ENCODE measurements at regions not wholly inside any gene's neighbourhood (a gene's known extent, or its start where the extent isn't known, plus 50 kb on each side); places are given as distances from the start of the nearest gene placed in this dataset.

- in situ Hi-C loops (cut with HindIII; ENCODE audit: low sequenced_read_pairs) = no loop called here
- H3K4me3 ChIP-seq (ENCODE audit: low read depth, low read length) = no peak overlapping the region
- peak; percentile 23 for DNase-seq (ENCODE audit: low read depth)
- no peak for TF ChIP-seq CTCF (IDR thresholded peaks at IDR 0.05; ENCODE audit: low read depth, low read length, missing control alignments)
Measured at GRCh38 chr5:93359296-93359959, 221.6 kb downstream of the NR2F1-AS1 start.

- H3K4me3 ChIP-seq (ENCODE audit: low read depth, low read length) = no peak overlapping the region
- in situ Hi-C loops (cut with HindIII; ENCODE audit: low sequenced_read_pairs) = no loop called here
- no peak for DNase-seq (ENCODE audit: low read depth)
- TF ChIP-seq CTCF (IDR thresholded peaks at IDR 0.05; ENCODE audit: low read depth, low read length, missing control alignments) = no peak
Measured at GRCh38 chr5:93358176-93358575, 222.8 kb downstream of the NR2F1-AS1 start.

- DNase-seq (ENCODE audit: low read depth) = no peak
- TF ChIP-seq CTCF (IDR thresholded peaks at IDR 0.05; ENCODE audit: low read depth, low read length, missing control alignments) = no peak
- in situ Hi-C loops (cut with HindIII; ENCODE audit: low sequenced_read_pairs) = no loop called here
Measured at GRCh38 chr5:93357686-93358085, 223.3 kb downstream of the NR2F1-AS1 start.

GRCh38 chr5:93355691-93356090 is 225.3 kb downstream of the NR2F1-AS1 start:
- in situ Hi-C loops (cut with HindIII; ENCODE audit: low sequenced_read_pairs) = no loop called here
- no peak for TF ChIP-seq CTCF (IDR thresholded peaks at IDR 0.05; ENCODE audit: low read depth, low read length, missing control alignments)
- H3K4me3 ChIP-seq (ENCODE audit: low read depth, low read length) = no peak overlapping the region
- no peak for DNase-seq (ENCODE audit: low read depth)

More at GRCh38 chr5:93357686-93358085, 223.3 kb downstream of the NR2F1-AS1 start:
- H3K4me3 ChIP-seq (ENCODE audit: low read depth, low read length) = no peak overlapping the region

DNA sequence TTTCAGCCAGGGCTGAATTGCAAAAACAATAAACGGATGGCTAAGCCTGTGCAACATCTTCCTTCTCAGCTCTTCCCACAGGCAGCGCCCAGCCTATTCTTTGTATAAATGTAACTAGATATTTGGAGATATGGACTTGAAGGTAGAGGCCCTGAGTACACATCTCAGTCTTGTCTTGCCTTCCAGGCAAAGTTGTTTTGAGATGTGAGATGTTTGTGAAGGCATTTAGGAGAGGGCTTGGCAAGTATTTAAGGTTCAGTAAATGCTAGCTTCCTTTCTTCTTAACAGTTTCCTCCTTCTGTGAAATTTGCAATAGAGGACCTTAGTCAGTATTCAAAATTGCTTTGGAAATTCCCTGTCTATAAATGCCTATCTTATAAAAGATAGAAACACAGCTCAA is 228.8 kb downstream of the NR2F1-AS1 start:
- no peak for TF ChIP-seq CTCF (IDR thresholded peaks at IDR 0.05; ENCODE audit: low read depth, low read length, missing control alignments)
- H3K4me3 ChIP-seq (ENCODE audit: low read depth, low read length) = no peak overlapping the region
- in situ Hi-C loops (cut with HindIII; ENCODE audit: low sequenced_read_pairs) = no loop called here
- DNase-seq (ENCODE audit: low read depth) = no peak

- TF ChIP-seq CTCF (IDR thresholded peaks at IDR 0.05; ENCODE audit: low read depth, low read length, missing control alignments) = no peak
- DNase-seq (ENCODE audit: low read depth) = peak; percentile 47
- in situ Hi-C loops (cut with HindIII; ENCODE audit: low sequenced_read_pairs) = no loop called here
- H3K4me3 ChIP-seq (ENCODE audit: low read depth, low read length) = no peak overlapping the region
Measured at GRCh38 chr5:93349613-93350012, 231.4 kb downstream of the NR2F1-AS1 start.

Measured in astrocyte of the cerebellum (primary cell).